Fibroblast of lung (primary cell): ENCODE measurements at regions not wholly inside any gene's neighbourhood (a gene's known extent, or its start where the extent isn't known, plus 50 kb on each side); places are given as distances from the start of the nearest gene placed in this dataset.

Experiments
- EZH2 ChIP-seq: IDR thresholded peaks from 2 replicates; pipeline ENCODE4 v1.5.1; 2012; ENCODE audit warnings: low read length, control low read depth, mild to moderate bottlenecking; ENCODE audit errors: missing control alignments
- TF ChIP-seq, protein P1 (sequence below), 2 donors: IDR thresholded peaks in 1 of 2; conservative IDR thresholded peaks in 1 of 2; 1 replicate in 1 of 2; 2 replicates in 1 of 2; pipeline ENCODE4 v1.5.1; 2011 to 2012; ENCODE audit warnings: low read length in 2 of 2, control low read depth in 1 of 2, inconsistent platforms in 1 of 2, low read depth in 1 of 2, mild to moderate bottlenecking in 1 of 2

DNA sequence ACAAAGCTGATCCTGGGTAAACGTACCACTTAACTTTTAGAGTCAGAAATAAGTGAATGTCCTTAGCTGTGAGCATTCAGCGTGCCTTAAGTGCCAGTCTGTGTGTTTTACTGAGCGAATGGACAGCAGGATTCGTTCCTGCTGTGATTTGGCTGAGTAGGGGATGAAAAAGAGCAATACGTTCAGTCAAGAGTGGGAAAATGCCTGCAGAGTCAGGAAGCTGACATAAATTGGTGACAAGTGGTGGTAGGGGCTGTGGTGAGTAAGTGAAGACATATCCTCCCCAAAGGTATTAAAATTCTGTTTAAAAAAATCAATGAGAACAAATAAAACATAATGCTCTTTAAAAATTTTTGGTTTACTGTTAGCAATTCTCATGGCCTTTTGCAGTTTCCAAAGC is 56.6 kb upstream of the TNIP3 start:
- no peak for TF ChIP-seq EZH2
- TF ChIP-seq, protein P1, sequence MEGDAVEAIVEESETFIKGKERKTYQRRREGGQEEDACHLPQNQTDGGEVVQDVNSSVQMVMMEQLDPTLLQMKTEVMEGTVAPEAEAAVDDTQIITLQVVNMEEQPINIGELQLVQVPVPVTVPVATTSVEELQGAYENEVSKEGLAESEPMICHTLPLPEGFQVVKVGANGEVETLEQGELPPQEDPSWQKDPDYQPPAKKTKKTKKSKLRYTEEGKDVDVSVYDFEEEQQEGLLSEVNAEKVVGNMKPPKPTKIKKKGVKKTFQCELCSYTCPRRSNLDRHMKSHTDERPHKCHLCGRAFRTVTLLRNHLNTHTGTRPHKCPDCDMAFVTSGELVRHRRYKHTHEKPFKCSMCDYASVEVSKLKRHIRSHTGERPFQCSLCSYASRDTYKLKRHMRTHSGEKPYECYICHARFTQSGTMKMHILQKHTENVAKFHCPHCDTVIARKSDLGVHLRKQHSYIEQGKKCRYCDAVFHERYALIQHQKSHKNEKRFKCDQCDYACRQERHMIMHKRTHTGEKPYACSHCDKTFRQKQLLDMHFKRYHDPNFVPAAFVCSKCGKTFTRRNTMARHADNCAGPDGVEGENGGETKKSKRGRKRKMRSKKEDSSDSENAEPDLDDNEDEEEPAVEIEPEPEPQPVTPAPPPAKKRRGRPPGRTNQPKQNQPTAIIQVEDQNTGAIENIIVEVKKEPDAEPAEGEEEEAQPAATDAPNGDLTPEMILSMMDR (conservative IDR thresholded peaks at IDR 0.05 in 1 of 2, IDR thresholded peaks at IDR 0.05 in 1 of 2; ENCODE audit: low read depth in 1 of 2, low read length in 2 of 2): no peak
